HG02623 (cell line): ENCODE measurements at regions not wholly inside any gene's neighbourhood (a gene's known extent, or its start where the extent isn't known, plus 50 kb on each side); places are given as distances from the start of the nearest gene placed in this dataset.
"Not testable (repeated sequence)": the region's sequence is repeated elsewhere in the genome, so short reads cannot be mapped to it uniquely, and the experiment has no call there.

Source experiments
- ATAC-seq: cut with Tn5 transposase; IDR thresholded peaks from one replicate; pipeline ENCODE4 v1.9.1; 2021; ENCODE audit warnings: moderate library complexity; ENCODE audit not compliant: unreplicated experiment

DNA sequence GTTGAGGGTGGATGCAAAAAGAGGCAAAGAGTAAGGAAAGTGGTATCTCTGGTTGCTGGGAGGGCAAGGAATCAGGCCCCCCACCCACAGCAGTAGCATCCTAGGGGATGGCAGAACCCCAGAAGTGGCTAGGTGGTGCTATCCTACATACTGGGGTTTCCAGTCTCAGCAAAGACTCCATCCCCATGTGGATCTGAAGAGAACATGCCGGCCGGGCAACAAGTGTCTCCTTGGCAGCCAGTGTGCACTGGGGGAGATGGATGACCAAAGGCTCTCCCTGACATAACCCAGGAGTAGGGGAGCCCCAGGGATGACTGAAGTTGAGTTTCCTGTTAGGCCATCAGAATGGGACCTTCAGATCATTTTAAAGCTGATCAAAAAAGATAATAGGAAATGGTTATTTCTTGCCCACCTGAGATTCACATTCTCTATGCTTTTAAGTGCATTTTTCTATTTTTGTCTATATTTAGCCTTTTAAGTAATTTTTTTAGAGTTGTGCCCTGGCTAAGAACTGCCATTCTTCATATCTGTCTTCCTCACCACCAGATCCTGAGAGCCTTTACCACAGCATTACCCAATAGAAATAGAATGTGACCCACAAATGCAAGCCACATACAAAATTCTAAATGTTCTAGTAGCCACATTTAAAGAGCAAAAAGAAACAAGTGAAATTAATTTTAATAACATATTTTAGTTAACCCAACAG is 78.7 kb upstream of the SMIM23 start:
- no peak for ATAC-seq

DNA sequence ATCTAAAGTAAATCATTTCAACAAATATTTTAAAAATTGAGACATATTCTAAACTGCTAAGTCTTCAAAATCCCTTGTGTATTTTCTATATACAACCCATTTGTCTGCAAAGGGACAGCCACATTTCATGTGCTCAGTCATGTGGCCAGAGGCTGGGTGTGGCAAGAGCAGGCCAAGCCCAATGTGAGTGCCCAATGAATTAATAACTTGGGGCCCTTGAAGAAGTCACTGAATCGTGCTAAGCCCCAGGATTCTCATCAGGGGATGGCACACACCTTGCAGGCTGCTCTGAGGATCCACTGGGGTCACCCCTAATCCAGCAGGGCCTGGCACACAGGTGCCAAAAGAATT is 78.2 kb upstream of the SMIM23 start:
- no peak for ATAC-seq

DNA sequence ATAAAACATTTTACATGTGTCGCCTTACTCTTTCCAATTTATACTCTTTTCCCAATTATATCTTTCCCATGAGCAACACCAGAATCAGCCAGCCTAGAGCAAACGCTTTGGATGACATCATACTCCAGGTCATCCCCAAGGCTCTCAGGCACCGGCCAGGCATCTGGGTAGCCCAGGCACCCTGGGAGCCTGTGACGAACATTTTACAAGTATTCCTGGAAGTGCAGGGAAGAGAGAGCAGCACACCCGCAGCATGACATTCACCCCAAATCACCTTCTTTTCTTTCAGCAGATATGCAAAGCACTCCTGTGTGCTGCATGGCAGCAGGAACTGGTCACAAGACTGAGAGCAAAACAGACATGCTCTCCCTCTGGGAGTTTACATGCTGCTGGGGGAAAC is 75.7 kb upstream of the SMIM23 start:
- ATAC-seq = no peak

DNA sequence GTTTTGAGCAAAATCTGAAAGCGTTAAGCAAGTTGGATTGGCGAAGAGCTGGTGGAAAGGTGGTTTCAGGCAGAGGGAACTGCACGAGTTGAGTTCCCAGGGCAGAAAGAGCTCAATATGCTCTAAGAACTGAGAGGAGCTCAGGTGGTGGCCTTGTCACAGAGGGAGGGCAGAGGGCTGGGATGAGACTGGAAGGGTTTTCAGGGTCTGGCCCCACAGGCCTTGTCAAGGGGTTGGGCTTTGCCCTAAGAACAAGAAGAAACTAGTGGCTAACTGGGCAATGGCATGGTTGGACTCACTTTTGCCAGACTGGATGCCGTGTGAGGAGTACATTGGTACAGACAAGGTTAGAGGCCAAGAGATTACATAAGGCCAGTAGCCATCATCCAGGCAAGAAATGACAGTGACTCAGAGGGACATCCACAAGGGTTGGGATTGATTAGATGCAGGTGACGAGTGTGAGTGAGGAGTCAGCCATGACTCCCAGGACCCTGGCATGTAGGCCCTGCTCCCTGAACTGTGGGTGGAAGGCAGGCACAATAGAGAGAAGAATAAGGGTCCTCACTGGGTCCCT is 75.1 kb upstream of the SMIM23 start:
- ATAC-seq = no peak

DNA sequence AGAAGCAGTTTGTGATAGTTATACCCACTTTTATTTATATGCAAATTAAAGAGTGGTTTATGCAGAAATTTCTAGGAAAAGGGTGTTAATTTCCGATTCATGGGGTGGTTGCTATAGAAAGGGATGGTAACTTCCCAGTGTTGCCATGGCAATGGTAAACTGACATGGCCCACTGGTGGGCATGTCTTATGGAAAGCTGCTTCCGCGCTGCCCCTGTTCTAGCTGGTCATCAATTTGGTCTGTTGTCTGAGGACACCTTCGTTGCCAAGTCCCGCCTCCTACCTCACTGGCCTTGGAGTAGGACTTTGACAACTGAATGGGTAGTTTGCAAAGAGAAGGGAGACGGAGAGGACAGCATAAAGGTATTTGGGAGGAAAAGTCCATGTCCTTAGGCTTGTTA is 74.0 kb upstream of the SMIM23 start:
- ATAC-seq = no peak

DNA sequence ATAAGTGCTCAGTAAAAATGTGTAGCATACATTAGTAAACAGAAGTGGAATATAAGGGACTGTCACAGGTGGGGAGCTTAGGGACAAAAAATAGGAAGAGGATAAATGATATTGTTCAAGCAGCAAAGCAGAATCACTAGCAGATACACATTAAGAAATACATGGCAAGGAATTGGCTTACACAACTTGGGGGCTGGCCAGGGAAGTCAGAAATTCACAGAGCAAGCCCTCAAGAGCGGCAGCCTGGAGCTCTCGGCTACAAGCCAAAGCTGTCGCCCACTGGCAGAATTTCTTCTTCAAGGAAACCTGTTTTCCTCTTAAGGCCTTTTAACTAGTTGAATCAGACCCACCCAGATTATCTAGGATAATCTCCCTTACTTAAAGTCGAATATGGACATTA is 73.0 kb upstream of the SMIM23 start:
- ATAC-seq = no peak

DNA sequence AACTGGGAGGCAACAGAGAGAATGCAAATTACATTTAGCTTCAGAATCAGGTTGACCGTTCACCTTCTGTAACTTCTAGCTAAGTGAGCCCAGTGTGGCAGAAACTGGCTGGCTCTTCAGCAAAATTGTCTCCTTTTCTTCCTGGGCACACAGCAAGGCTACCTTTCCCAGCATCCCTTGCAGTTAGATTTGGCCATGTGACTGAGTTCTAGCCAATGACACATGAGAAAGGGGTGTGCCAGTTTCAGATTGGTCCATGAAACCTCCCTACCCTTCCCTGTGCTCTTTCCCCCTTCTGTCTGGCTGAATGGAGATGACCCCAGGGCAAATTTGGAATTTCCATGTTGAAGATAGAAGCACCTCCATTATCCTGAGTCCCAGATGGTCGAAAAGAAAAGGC is 72.5 kb upstream of the SMIM23 start:
- ATAC-seq = no peak

DNA sequence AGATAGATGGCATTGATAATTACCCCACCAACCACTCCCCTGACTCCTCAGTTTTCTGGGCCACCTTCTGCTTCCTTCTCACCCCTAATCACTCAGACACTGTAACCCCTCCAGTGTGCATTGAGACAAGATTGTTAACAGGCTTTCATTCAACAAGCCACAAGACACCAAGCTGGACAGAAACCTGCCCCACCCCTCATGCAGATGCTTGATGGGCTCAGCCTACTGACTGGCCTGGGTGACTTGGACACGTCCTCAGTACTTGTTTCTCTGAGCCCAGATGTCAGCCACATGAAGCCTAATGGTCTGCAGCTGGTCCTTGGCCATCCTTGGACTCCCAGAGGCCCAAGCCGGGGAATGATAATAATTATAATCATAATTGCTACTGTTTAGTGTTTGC is 71.4 kb upstream of the SMIM23 start:
- no peak for ATAC-seq

DNA sequence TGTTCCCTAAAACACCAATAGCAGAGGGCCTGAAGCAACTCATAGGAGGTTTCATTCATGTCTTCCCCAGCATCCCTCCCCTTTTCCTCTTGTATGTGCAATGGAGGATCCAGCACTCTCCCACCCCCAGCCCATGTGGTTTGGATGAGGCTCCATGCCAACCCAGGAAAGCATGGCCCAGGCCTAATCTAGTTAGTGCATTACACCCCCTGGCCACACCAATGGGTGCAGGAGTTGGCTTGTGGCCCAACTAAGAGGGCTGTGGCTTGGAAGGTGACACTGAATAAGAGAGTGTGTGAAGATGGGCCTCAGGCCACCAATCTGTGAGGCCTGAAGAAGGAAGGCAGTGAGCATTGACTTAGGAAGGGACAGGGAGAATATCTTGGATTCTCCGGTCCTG is 70.8 kb upstream of the SMIM23 start:
- no peak for ATAC-seq

DNA sequence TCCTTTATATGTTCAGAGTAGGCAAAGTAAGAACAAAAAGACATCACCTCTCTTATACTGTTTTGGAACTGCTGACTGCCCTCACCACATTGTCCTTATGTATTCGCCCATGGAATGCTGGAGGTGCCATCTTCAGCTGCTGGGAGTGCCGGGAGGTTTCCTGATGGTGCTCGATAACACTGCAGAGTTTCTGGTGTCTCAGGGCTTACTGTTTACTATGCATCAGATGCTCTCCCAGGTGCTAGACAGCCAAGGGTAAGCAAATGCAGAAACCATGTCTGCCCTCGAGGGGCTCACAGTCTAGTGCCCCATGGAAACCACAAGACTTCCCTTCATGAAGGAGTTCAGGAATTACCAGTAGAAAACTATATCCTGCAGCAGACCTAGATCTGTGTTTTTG is 70.1 kb upstream of the SMIM23 start:
- ATAC-seq = no peak

DNA sequence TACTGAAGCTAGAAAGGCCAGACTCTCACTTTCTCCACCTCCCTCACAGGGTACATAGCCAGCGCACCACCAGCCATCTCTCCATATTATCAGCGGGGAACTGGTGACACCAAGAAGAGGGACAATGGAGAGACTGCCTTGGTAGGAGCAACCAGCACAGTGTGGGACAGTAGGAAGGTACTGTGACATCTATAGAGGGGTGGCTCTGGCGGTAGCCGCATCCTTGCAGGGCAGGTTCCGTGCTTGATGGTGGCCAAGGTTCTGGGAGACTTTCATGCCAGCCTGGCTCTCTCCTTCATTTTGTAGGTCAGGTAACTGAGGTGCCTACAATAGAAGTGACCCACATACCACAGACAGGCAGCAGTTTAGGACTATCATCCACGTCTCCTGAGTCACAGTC is 65.5 kb upstream of the SMIM23 start:
- ATAC-seq = no peak

DNA sequence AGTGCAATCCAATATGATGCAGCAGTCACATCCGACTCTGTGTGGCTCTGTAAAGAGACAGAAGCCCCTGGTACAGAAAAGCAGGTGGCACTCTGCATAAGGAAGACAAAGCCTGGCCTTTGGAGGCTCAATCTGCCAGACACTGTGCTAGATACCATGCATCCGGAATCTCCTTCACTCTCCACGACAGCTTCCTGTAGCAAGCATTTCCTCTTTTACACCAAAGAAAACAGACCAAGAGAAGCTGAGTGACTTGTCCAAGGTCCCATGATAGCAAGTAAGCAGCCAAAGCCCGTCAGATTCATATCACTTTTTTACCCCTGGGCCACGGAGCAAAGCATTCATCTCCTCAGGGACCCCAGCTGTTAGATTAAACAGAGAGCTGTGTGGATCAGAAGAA is 64.2 kb upstream of the SMIM23 start:
- no peak for ATAC-seq

DNA sequence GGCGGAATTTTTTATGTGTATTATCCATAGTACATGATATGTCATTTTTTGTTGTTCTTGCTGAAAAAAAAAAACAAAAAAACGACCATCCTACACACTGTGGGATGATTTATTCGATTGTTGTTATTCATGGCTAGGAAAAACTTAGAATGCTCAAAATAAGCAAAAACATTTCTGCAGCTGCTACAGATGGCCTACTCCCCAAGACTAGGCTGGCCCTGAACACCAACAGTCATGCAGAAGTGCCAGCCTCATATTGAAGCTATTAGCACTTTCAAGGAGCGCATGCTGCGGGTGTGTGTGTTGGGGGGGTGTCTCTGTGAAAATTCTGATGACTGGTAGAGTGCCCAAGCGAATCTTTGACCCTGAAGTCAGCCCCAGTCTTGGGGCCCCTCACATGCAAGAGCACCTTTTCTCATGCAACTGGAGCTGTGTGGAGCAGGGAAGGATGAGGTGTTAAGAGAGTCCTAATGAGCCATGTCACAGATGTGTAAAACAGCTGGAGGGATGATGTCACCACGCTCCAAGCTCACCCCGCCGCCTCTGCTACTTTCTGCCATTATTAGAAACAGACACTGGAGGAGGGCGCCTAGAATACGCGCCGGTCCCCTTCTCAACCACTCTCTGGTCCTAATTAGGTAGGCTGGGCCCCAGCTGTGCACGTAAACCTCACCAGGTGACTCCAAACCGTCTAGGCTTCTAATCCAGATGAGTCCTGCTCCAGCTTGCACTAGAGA is 61.0 kb upstream of the SMIM23 start:
- no peak for ATAC-seq

DNA sequence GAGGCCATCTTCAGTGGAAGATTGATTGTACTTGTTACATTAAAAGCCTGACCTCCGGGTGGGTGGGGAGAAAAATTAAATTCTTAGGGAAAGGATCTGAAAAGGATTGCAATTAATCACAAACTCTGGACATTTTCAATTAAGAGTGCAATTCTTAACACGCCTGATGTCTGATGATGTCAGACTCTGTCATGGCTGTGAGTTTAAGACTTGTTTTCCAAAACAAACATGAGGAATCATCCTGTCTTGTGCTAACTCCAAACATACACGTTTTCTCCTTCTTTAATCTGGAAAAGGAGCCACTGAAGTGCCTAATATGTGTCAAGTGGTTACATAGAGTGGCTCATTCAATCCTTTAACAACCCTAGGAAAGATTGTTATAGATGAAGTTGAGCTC is 60.4 kb upstream of the SMIM23 start:
- ATAC-seq = no peak

DNA sequence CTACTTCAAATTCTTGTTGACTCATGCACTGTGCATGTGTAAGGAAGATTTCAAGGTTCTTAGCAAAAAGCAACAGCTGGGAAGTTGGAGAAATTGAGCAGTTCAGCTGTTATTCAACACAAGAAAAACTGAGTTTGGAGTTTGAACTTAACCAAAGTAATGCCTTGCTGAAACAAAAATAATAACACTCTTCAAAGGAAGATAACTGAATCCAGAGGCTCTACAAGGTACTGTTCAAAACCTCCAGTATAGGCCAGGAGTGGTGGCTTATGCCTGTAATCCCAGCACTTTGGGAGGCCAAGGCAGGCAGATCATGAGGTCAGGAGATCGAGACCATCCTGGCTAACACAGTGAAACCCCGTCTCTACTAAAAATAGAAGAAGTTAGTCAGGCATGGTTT is 58.8 kb upstream of the SMIM23 start:
- ATAC-seq = not testable (repeated sequence)

DNA sequence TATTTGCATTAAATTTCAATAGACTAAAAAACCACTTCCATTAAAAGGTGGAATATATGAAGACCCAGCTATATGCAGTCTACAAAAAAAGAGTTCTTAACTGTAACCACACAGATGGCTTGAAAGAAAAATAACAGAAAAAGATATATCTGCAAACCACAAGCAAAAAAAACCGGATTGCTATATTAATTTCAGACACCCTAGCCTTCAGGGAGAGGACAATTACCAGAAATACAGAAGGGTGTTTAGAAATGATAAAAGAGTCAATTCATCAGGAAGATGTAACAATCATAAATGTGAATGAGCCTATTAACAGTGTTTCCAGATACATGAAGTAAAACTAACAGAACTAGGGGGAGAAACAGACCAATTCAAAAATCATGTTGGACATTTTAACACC is 56.9 kb upstream of the SMIM23 start:
- no peak for ATAC-seq
